Heart right ventricle (tissue), 16 donors: ENCODE measurements at regions not wholly inside any gene's neighbourhood (a gene's known extent, or its start where the extent isn't known, plus 50 kb on each side); places are given as distances from the start of the nearest gene placed in this dataset.
A peak's percentile ranks its signal among the peaks of the same experiment; 100 is the strongest.

Experiments used
- ATAC-seq, 8 donors: fragments of 200-7000 bp; cut with Tn5 transposase; one replicate each; pipeline ENCODE4 v1.9.1; 2020; ENCODE audit warnings: mild to moderate bottlenecking in 8 of 8, moderate library complexity in 8 of 8, moderate number of reproducible peaks in 1 of 8
- DNase-seq, 2 donors: peaks; one replicate each; pipeline ENCODE4 v3.0.0-alpha.2; 2020
- H3K27ac ChIP-seq, 10 donors: fragments of 200-600 bp; sonication (generic) in 2 of 10; one replicate each; pipeline versions ENCODE4 v1.5.0 to v1.8.0; 2020 to 2022; ENCODE audit warnings: mild to moderate bottlenecking in 3 of 10
- H3K27me3 ChIP-seq, 7 donors: fragments of 200-600 bp; one replicate each; pipeline ENCODE4 v1.8.0; 2021 to 2022; ENCODE audit warnings: mild to moderate bottlenecking in 2 of 7
- H3K36me3 ChIP-seq, 9 donors: fragments of 200-600 bp; sonication (generic) in 1 of 9; one replicate each; pipeline versions ENCODE4 v1.5.0 to v1.8.0; 2020 to 2022; ENCODE audit warnings: mild to moderate bottlenecking in 2 of 9
- H3K4me1 ChIP-seq, 9 donors: fragments of 200-600 bp; sonication (generic) in 1 of 9; one replicate each; pipeline versions ENCODE4 v1.5.0 to v1.8.0; 2020 to 2022; ENCODE audit warnings: mild to moderate bottlenecking in 4 of 9
- H3K4me3 ChIP-seq, 10 donors: fragments of 200-600 bp; sonication (generic) in 2 of 10; one replicate each; pipeline versions ENCODE4 v1.5.0 to v1.8.0; 2020 to 2022; ENCODE audit warnings: mild to moderate bottlenecking in 7 of 10, moderate library complexity in 2 of 10
- H3K9me3 ChIP-seq, 11 donors: fragments of 200-600 bp in 10 of 11; sonication (generic) in 2 of 11; one replicate each; pipeline versions ENCODE4 v1.5.0 to v1.8.0; 2013 to 2022; ENCODE audit warnings: mild to moderate bottlenecking in 2 of 11, control low read depth in 1 of 11, moderate library complexity in 1 of 11
- CTCF ChIP-seq, 9 donors: fragments of 200-600 bp; sonication (generic) in 2 of 9; IDR thresholded peaks; one replicate each; pipeline versions ENCODE4 v1.5.0 to v1.8.0; 2021 to 2022; ENCODE audit warnings: antibody characterized with exemption in 9 of 9, mild to moderate bottlenecking in 5 of 9, moderate library complexity in 1 of 9
- WGBS, 2 donors: extraction: QIAGEN DNeasy Blood & Tissue Kit; methylation state at CpG; one replicate each; pipeline ENCODE4 v1.1.7; 2013; ENCODE audit warnings: inconsistent platforms in 1 of 2; 5-methylcytosine and 5-hydroxymethylcytosine counted together
- intact Hi-C, 10 donors: fragments of 100-400 bp; cut with DNase I; formaldehyde crosslinking; loops; one replicate each; pipeline versions ENCODE4 v1.11.1 to v1.14.2; 2022
- donor health status: Arrhythmogenic right ventricular cardiomyopathy.
- donor health status: ischemic (EF 13 %, LVEDD 7.1; RV severe dilation, severe dysfunction).
- donor health status: healthy with polysubstance abuse.
- donor health status: DM: no; HTN: yes; CAD: no.
- donor health status: DM: no; HTN: no; CAD: no.
- donor health status: ischemic (EF 25% LVEDD 6.9; RV normal size, moderate dysfunction).
- donor health status: ischemic (EF 25% LVEDD 5.7; RV mildly dilated, moderate dysfunction).
- donor health status: healthy.
- donor health status: DM: yes; HTN: yes; CAD: no.
- donor health status: Ischemic cardiomyopathy.
- donor health status: ischemic (EF 35%, LVEDD 5.7; RV mildly dilated, moderate dysfunction).
- donor health status: nonischemic (EF 11% LVEDD 7.7; RV severe dilation, severe dysfunction).
- donor health status: DM: yes; HTN: yes; CAD: no.
- donor health status: PGD.
- donor health status: ischemic (EF 29% LVEDD 5.4; RV normal size, mild dysfunction).
- donor health status: nonischemic (EF 23%, LVEDD 6.1; RV moderate dilation, normal function).

GRCh38 chr11:109612496-109612895, 190.5 kb downstream of the C11orf87 start:
- no peak for TF ChIP-seq CTCF (IDR thresholded peaks at IDR 0.05)
- Histone ChIP-seq H3K36me3 (no peaks in the 10 kb centered on the region), H3K27ac (no peak overlapping the region), H3K4me3 (no peak overlapping the region), H3K27me3 (no peaks in the 10 kb centered on the region), H3K4me1 (no peaks in the 10 kb centered on the region), H3K9me3 (peaks cover 0 to 8% (median 0%) of the 10 kb centered on the region in 11 donors)
- no peak for DNase-seq
- WGBS, 2 donors: 52 to 69% methylated on average over 3 of the region's 3 CpGs
- peak in 3 of 8 donors; percentile 42 to 60 (median 47) for ATAC-seq
- intact Hi-C loops: no loop called here

GRCh38 chr11:109619498-109619897, 197.5 kb downstream of the C11orf87 start:
- DNase-seq (no peak), ATAC-seq (no peak)
- WGBS, 2 donors: 77 to 82% methylated on average over 4 of the region's 4 CpGs
- Histone ChIP-seq H3K27me3 (no peaks in the 10 kb centered on the region), H3K4me1 (no peaks in the 10 kb centered on the region), H3K36me3 (no peaks in the 10 kb centered on the region), H3K9me3 (peaks cover 0 to 8% (median 0%) of the 10 kb centered on the region in 11 donors), H3K27ac (no peak overlapping the region), H3K4me3 (no peak overlapping the region)
- intact Hi-C loops: no loop called here
- no peak for TF ChIP-seq CTCF (IDR thresholded peaks at IDR 0.05)

- 73 to 81% methylated on average over 1 of the region's 1 CpG for WGBS, 2 donors
- Histone ChIP-seq H3K27ac (no peak overlapping the region), H3K27me3 (no peaks in the 10 kb centered on the region), H3K4me3 (no peak overlapping the region), H3K36me3 (no peaks in the 10 kb centered on the region), H3K4me1 (no peaks in the 10 kb centered on the region), H3K9me3 (peaks cover 0 to 27% (median 8%) of the 10 kb centered on the region in 11 donors)
- intact Hi-C loops: no loop called here
- DNase-seq (no peak), ATAC-seq (no peak)
- TF ChIP-seq CTCF (IDR thresholded peaks at IDR 0.05): no peak
Observed at GRCh38 chr11:109629734-109630133, 207.7 kb downstream of the C11orf87 start.

- Histone ChIP-seq H3K36me3 (no peaks in the 10 kb centered on the region), H3K27me3 (no peaks in the 10 kb centered on the region), H3K9me3 (no peaks in the 10 kb centered on the region), H3K4me3 (no peak overlapping the region), H3K4me1 (peaks cover 0 to 13% (median 0%) of the 10 kb centered on the region in 9 donors), H3K27ac (no peak overlapping the region)
- peak in 2 of 9 donors; percentile 8 to 13 for TF ChIP-seq CTCF (IDR thresholded peaks at IDR 0.05)
- ATAC-seq (peak in 2 of 8 donors; percentile 37 to 58), DNase-seq (peak in 1 of 2 donors; percentile 8)
- intact Hi-C loops: no loop called here
- 15 to 21% methylated on average over 9 of the region's 9 CpGs for WGBS, 2 donors
Observed at GRCh38 chr11:109641549-109641948, 219.6 kb downstream of the C11orf87 start.
